ENCODE measurements at regions not wholly inside any gene's neighbourhood (a gene's known extent, or its start where the extent isn't known, plus 50 kb on each side); places are given as distances from the start of the nearest gene placed in this dataset.

DNA sequence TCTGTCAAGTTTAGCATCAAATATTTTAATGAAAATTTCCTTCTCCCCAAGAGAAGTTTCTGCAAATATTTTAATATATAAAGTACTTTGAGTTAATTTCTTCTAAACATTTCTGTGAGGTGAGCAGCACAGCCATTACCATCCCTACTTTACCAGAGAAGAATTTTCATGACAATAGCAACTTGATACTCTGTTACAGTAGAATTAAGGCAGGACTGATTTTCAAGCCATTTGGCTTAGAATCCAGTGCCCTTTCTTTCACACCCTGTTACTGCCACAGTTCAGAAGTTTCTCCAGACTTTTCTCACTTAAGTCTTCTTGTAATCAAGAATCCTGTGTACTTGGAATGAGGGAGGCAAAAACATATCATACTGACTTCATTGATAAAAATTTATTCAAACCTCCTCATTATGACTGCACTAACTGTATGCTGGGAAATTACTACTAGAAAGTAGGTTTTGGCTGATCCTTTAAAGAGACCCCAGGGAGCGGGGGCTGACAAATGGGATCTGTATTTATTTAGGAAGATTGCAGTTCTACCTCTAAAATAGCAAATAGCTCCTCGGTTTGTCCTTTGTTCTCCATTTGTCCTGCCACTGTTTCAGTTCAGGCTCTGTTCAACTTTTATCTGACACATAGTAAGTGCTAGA lies 557.0 kb upstream of the SGO1 start:
- TF ChIP-seq CTCF (IDR thresholded peaks at IDR 0.05) (no peak), POLR2AphosphoS5 (IDR thresholded peaks at IDR 0.05) (no peak)
